CD4-positive, alpha-beta T cell treated with Interleukin-1 beta for 1 hour (primary cell): ENCODE measurements at regions not wholly inside any gene's neighbourhood (a gene's known extent, or its start where the extent isn't known, plus 50 kb on each side); places are given as distances from the start of the nearest gene placed in this dataset.

Experiments used
- DNase-seq, 2 donors: peaks; one replicate each; pipeline ENCODE4 v3.0.0-alpha.2; 2020 to 2022

DNA sequence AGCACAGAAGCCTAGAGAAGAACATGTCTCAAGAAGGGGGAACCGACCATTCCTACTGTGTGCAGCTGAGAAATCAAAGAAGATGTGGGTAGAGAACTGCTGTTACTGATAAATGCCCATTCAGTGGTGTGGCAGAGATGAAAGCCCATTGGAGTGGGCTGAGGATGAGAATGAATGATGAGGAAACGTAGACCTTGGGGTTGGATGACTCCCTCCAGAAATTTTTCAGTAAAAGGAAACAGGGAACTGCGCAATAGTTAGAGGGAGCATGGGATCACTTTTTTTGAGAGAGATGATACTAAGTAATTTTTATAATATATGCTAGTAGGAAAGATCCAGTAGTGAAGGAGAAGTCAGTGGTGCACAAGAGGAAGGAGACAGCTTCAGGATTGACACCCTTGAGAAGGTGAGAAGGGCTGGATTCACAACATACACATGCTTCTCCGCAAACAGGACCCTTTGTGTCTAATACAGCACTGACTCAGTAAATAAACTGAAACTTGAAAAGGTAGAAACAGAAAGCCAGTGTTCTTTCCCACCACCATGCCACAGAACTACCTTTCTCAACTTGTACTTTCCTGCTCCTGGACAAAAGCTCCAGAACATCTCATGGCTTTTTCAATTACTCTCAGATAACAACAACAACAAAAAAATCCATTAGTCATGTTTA is 104.7 kb upstream of the IL6 start:
- no peak for DNase-seq

DNA sequence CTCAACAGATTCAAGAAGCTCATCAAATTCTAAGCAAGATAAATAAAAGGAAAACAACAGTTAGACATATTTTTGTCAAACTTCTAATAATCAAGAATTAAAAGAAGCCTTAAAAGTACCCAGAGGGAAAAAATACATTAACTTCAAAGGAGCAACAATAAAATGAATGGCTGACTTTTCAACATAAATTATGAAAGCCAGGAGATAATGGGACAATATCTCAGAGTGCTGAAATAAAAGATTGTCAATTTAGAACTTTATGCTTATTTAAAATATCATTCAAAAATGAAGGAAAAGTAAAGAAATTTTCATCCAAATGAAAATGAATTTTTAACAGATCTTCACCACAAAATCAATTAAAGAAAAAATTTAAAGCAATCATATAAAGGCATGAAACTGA is 108.5 kb upstream of the IL6 start:
- DNase-seq, result no peak

DNA sequence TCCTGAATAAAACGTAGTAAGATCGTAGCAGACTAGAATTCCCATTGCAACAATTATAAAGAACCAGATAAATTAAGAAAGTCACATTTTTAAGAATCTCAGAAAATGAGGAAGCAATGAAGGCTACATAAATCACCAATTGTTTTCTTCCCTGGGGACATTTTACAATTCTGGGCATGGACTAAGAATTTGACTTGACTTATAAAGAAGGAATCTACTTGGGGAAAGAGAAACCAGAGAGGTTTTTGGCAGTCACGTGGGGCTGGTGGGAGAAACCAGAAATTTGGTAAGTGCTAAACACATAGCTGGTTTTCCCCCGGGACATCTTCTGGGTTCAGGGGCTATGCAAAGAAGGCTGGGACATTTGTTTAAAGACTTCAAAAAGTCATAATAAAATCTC is 109.8 kb upstream of the IL6 start:
- no peak for DNase-seq

DNA sequence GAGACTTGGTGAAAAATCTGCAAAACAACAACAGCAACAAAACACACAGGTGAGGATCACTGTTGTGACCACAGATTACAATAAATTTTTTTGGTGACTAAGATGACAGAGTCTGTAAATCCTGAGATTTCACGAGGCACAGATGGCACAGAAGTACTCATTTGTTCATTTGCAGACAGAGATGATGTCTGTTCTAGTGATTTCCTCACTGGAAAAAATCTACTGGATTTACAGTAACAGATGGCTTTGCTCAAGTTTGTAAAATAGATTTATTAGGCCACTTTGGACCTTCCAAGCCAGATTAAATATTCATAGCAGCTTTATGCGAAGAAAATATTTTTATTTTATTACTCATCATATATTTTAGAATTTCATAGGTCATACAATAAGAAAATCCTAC is 113.5 kb upstream of the IL6 start:
- no peak for DNase-seq

DNA sequence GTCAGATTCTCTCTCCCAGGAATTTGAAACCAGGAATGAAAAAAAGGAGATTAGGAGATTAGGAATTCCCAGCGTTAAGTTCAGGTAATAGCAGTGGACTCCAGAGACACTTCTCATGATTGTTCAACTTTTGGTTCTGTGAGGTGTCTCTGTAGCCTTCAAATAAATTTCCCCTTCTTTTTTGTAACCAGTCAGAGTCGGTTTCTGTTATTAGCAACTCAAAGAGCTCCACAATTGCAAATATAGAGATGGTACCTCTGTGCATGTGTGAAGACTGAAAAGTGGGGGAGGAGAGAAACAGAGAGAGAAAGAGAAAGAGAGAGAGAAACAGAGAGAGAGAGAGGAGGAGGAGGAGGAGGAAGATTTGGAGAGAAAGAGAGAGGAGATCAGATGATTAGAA is 112.8 kb upstream of the STEAP1B start:
- no peak for DNase-seq

DNA sequence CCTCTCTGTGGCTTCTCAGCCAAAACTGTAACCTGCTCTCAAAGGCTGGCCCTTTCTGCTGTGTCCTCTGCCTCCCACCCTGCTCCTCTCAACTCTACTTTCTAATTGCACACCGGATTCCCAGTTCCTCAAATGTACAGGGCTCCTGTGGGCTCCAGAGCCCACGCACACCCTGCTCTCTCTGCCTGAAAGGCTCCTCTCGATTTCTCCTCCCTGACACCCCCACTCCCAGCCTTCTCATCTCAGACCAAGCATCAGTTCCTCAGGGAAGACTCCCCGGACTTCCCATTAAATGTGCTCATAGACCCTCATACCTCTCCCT is 111.7 kb upstream of the STEAP1B start:
- DNase-seq, result no peak

- no peak for DNase-seq
These were observed 111.2 kb upstream of the STEAP1B start for GRCh38 chr7:22610951-22611757.

DNA sequence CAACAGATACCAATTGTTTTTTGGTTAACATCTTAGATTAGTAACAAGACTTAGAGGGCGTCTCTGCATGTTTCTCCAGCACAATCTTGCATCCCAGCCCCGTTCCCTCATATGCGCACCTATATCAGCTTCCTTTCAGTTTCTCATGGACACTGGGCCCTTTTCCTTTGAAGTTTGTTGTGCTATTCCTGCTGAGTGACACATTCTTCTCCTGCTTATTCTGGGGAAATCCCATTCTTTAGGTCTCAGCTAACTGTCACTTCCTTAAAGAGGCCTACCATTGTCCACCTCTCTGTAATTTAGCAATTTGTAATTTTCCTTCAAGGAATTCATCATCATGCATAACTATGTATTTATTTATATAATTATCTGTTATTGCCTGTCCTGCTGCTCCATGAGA is 110.3 kb upstream of the STEAP1B start:
- DNase-seq, result no peak

- DNase-seq, result no peak
These were observed 107.2 kb upstream of the STEAP1B start for GRCh38 chr7:22607180-22607579.

- no peak for DNase-seq
These were observed 104.3 kb upstream of the STEAP1B start for GRCh38 chr7:22604246-22604645.

DNA sequence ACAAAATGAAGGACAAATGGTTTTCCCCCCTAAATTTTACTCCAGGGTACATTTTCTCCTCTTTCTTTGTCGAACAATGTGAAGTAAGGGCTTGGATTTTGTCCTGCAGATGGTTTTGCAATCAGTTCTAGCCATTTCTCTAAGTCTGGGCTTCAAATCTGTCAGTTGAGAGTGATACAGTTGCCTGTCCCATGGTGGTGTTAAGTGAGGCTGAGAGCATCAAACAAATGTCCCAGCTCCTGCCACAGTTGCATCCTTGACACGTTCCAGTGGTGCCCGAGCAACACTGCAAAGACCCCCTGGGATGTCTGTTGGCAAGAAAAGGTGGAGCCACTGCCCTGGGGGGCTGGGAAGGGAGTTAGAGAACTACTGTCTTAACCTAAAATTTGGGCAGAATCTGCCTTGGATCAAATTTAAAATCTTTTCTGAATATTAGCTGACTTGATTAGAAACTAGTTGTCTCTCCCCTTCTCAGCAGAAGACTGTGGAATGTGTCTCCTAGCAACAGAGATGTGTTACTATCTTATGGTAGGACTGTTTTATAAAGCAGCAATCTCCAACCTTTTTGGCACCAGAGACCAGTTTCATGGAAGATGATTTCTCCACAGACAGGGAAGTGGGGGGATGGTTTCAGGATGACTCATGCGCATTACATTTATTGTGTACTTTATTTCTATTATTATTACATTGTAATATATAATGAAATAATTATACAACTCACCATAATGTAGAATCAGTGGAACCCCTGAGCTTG is 102.0 kb upstream of the STEAP1B start:
- DNase-seq, result no peak

GRCh38 chr7:22601408-22601807 is 101.4 kb upstream of the STEAP1B start:
- no peak for DNase-seq

GRCh38 chr7:22601003-22601402 is 101.0 kb upstream of the STEAP1B start:
- no peak for DNase-seq

- DNase-seq, result no peak
These were observed 98.4 kb upstream of the STEAP1B start for GRCh38 chr7:22598318-22598920.

DNA sequence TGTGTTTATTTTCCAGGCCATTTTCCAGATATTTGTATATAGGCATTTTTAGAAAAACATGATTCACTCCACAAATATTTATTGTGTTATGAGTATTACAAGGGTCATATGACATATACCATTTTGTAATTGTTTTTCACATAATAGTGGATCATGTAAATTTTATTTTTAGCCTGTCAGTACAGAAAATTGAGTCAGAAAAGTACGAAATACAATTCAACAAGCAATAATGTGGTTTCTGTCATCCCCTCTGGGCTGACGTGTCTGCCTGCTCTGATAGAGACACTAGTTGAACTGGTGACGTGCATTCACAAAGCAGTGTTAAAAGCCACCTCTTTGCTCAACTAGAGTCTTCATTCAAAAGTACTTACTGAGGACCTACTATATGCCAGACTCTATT is 97.9 kb upstream of the STEAP1B start:
- no peak for DNase-seq

DNA sequence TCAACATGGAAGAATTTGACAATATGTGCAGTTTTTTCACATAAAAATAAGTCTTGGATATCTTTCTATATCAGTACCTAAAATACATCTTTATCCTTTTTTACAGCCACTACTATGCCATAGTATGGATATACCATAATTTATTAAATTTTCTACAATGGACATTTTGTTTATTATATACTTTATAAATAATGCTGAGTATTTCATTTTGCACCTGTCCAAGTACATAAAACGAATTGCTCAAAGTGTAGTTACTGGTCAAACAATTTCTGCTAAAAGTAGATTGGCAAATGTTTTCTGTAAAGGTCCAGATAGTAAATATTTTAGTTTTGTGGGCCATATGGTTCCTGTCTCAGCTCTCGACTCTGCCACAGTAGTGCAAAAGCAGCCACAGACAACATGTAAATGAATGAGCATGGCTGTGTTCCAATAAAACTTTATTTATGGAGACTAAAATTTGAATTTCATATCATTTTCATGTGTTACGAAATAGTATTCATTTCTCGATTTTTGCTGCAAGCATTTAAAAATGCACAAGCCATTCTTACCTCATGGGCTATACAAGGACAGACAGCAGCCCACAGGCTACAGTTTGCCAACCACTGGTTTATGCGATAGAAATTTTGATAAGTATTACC is 96.9 kb upstream of the STEAP1B start:
- no peak for DNase-seq

DNA sequence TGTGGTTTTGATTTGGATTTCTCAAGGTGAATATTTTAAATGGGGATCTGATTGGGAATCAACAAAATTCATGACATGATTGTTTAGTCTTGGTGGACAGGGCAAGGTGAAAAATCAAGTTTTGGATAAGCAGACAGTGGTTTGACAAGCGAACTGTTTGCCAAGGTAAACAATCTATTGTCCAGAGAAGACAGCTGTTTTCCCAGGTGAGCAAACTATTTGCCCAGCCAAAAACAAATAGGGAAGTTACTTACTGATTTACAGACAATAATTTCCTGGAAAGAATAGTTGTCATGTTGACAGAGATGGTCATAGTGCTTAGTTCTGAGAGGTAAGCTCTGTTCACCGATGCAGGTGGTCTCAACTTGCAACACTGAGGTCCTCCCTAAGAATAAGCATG is 94.0 kb upstream of the STEAP1B start:
- DNase-seq, result no peak

GRCh38 chr7:22591271-22591670 is 91.3 kb upstream of the STEAP1B start:
- no peak for DNase-seq

- DNase-seq, result no peak
These were observed 89.7 kb upstream of the STEAP1B start for GRCh38 chr7:22589641-22590201.

DNA sequence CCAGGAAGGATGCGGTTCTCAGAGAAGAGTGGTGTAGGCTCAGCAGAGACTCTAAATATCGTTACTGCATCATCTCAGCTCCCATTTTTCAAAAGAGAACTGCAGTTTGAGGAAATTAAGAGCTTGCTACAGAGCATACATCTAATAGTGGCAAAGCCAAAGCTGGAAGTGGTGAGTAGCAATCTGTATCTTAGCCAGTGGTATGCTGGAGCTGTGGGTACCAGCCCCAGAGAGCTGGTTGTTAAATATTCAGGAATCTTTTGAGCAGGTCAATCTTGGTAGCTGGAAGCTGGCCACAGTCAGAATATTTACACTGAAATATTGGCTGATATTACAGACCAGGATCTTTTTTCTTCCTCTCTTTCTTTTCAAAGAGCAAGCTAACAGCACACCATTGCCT is 88.4 kb upstream of the STEAP1B start:
- no peak for DNase-seq

GRCh38 chr7:22587322-22587721 is 87.3 kb upstream of the STEAP1B start:
- no peak for DNase-seq

- no peak for DNase-seq
These were observed 86.8 kb upstream of the STEAP1B start for GRCh38 chr7:22586786-22587140.
